ENCODE measurements at regions not wholly inside any gene's neighbourhood (a gene's known extent, or its start where the extent isn't known, plus 50 kb on each side); places are given as distances from the start of the nearest gene placed in this dataset.
"Not testable (repeated sequence)": the region's sequence is repeated elsewhere in the genome, so short reads cannot be mapped to it uniquely, and the experiment has no call there.

- 0 out of 2 replicates have a peak overlapping the region, but pooled peaks have one; percentile 13 for H3K4me3 ChIP-seq
- DNase-seq (ENCODE audit: low read depth, low spot score): peak; percentile 22
- TF ChIP-seq EZH2 (IDR thresholded peaks at IDR 0.05): no peak
- TF ChIP-seq FOXP2 (optimal IDR thresholded peaks at IDR 0.05; ENCODE audit: control extremely low read depth, extremely low read length, insufficient read depth): no peak
- TF ChIP-seq POLR2AphosphoS5 (IDR thresholded peaks at IDR 0.05; ENCODE audit: borderline replicate concordance, low read depth, low read length): no peak
Measured at GRCh38 chr5:164504141-164504772, 998.8 kb downstream of the MAT2B start.

GRCh38 chr5:164505791-164506190 is 1000.4 kb downstream of the MAT2B start:
- no peak overlapping the region for H3K4me3 ChIP-seq
- H3K9me3 ChIP-seq (ENCODE audit: low read depth, low read length): no peaks in the 10 kb centered on the region
- no peak for TF ChIP-seq EZH2 (IDR thresholded peaks at IDR 0.05)
- no peak for TF ChIP-seq FOXP2 (optimal IDR thresholded peaks at IDR 0.05; ENCODE audit: control extremely low read depth, extremely low read length, insufficient read depth)
- TF ChIP-seq POLR2AphosphoS5 (IDR thresholded peaks at IDR 0.05; ENCODE audit: borderline replicate concordance, low read depth, low read length): no peak
- H3K9ac ChIP-seq (ENCODE audit: insufficient read length): no peak overlapping the region
- H3K27ac ChIP-seq: no peak overlapping the region
- no peak for DNase-seq (ENCODE audit: low read depth, low spot score)
- no peaks in the 10 kb centered on the region for H3K36me3 ChIP-seq (ENCODE audit: insufficient read depth, low read length)

More at GRCh38 chr5:164504141-164504772, 998.8 kb downstream of the MAT2B start:
- H3K9me3 ChIP-seq (ENCODE audit: low read depth, low read length): no peaks in the 10 kb centered on the region
- no peaks in the 10 kb centered on the region for H3K36me3 ChIP-seq (ENCODE audit: insufficient read depth, low read length)
- H3K9ac ChIP-seq (ENCODE audit: insufficient read length): no peak overlapping the region
- H3K27ac ChIP-seq: no peak overlapping the region

DNA sequence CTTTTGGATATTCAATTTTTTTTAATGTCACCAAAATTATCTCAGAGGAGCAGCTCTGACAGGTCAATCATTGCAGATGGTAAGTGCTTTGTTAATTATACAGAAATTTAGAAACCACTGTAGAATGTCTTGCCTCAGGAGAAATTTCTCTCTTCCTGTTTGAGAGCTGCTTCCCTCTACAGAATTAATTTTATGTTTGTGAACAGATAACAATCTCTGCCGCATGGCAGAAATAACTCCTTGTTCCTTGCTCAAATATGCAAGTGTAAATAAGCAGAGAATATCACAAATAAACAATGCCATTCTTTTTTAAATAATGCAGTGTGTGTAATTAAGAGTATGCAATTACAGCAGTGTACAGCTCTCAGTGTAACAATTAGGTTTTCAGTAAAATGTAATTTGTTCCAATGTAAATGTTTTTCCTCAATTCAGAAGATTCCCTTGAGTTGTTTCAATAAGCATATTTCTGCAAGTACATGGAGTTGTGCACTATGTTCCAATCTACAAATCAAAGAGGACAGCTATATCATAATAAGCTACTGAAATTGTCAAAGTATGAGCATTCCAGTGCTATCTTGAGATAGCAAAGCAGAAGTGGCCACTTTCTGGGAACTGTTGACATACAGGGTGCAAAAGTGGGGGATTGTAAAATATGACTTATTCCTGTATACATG is 1012.8 kb downstream of the MAT2B start:
- Histone ChIP-seq H3K27ac (no peak overlapping the region), H3K4me3 (no peak overlapping the region), H3K36me3 (ENCODE audit: insufficient read depth, low read length) (no peaks in the 10 kb centered on the region), H3K9ac (ENCODE audit: insufficient read length) (no peak overlapping the region), H3K9me3 (ENCODE audit: low read depth, low read length) (no peaks in the 10 kb centered on the region)
- TF ChIP-seq POLR2AphosphoS5 (IDR thresholded peaks at IDR 0.05; ENCODE audit: borderline replicate concordance, low read depth, low read length) (no peak; the same call in 1 of the 2 replicates), FOXP2 (optimal IDR thresholded peaks at IDR 0.05; ENCODE audit: control extremely low read depth, extremely low read length, insufficient read depth) (no peak), EZH2 (IDR thresholded peaks at IDR 0.05) (no peak)
- DNase-seq (ENCODE audit: low read depth, low spot score): peak; percentile 48

- no peaks in the 10 kb centered on the region for H3K36me3 ChIP-seq (ENCODE audit: insufficient read depth, low read length)
- no peak for DNase-seq (ENCODE audit: low read depth, low spot score)
- no peak overlapping the region for H3K27ac ChIP-seq
- no peaks in the 10 kb centered on the region for H3K9me3 ChIP-seq (ENCODE audit: low read depth, low read length)
- H3K4me3 ChIP-seq: no peak overlapping the region
- H3K9ac ChIP-seq (ENCODE audit: insufficient read length): no peak overlapping the region
- no peak for TF ChIP-seq EZH2 (IDR thresholded peaks at IDR 0.05)
- TF ChIP-seq FOXP2 (optimal IDR thresholded peaks at IDR 0.05; ENCODE audit: control extremely low read depth, extremely low read length, insufficient read depth): no peak
- TF ChIP-seq POLR2AphosphoS5 (IDR thresholded peaks at IDR 0.05; ENCODE audit: borderline replicate concordance, low read depth, low read length): no peak
Measured at GRCh38 chr5:164518741-164519080, 1013.3 kb downstream of the MAT2B start.

DNA sequence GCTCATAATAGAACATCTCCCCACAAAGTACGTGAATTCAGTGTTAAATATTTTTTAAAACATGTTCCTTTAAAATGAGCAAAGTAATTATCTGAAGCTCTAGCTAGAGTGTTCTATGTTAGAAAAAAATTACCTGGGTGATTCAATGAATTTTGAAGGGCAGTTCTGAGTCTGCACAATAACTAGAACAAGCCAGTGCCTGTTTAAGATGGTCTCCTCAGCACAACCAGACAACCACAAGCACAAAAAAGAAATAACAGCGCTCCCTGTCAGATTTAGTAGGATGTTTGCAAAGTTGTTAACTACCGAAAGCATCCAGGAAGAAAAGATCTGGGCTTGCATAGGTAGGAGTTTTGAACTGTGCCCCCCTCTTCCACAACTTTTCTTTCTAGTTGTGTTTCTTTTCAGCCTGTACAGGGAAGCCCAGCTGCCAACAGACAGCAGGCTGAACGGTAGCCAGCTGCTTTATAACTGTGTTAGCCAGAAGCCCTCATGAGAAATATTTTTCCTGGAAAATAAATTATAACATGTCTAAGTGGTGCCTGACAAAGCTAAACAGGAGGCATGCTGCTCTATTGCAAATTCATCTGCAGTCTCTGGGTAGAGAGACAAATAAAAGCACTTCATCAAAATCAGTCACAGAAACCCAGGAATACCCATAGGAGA is 1026.9 kb downstream of the MAT2B start:
- DNase-seq (ENCODE audit: low read depth, low spot score): no peak
- Histone ChIP-seq H3K9ac (ENCODE audit: insufficient read length) (no peak overlapping the region), H3K27ac (no peak overlapping the region), H3K36me3 (ENCODE audit: insufficient read depth, low read length) (no peaks in the 10 kb centered on the region), H3K4me3 (no peak overlapping the region), H3K9me3 (ENCODE audit: low read depth, low read length) (no peaks in the 10 kb centered on the region)
- TF ChIP-seq EZH2 (IDR thresholded peaks at IDR 0.05): no peak

- DNase-seq (ENCODE audit: low read depth, low spot score); H3K36me3 ChIP-seq (ENCODE audit: insufficient read depth, low read length); H3K4me3 ChIP-seq; H3K27ac ChIP-seq; H3K9me3 ChIP-seq (ENCODE audit: low read depth, low read length); H3K9ac ChIP-seq (ENCODE audit: insufficient read length): not testable (repeated sequence)
Measured at GRCh38 chr5:164533426-164533825, 1028.0 kb downstream of the MAT2B start.

- Histone ChIP-seq H3K36me3 (ENCODE audit: insufficient read depth, low read length) (no peaks in the 10 kb centered on the region), H3K27ac (no peak overlapping the region), H3K9ac (ENCODE audit: insufficient read length) (no peak overlapping the region), H3K9me3 (ENCODE audit: low read depth, low read length) (no peaks in the 10 kb centered on the region), H3K4me3 (no peak overlapping the region)
- no peak for DNase-seq (ENCODE audit: low read depth, low spot score)
- TF ChIP-seq FOXP2 (optimal IDR thresholded peaks at IDR 0.05; ENCODE audit: control extremely low read depth, extremely low read length, insufficient read depth) (no peak), POLR2AphosphoS5 (IDR thresholded peaks at IDR 0.05; ENCODE audit: borderline replicate concordance, low read depth, low read length) (no peak), EZH2 (IDR thresholded peaks at IDR 0.05) (no peak)
Measured at GRCh38 chr5:164540174-164540573, 1034.8 kb downstream of the MAT2B start.

GRCh38 chr5:164545507-164545906 is 1040.1 kb downstream of the MAT2B start:
- Histone ChIP-seq H3K36me3 (ENCODE audit: insufficient read depth, low read length) (no peaks in the 10 kb centered on the region), H3K4me3 (no peak overlapping the region), H3K27ac (no peak overlapping the region), H3K9ac (ENCODE audit: insufficient read length) (no peak overlapping the region), H3K9me3 (ENCODE audit: low read depth, low read length) (no peaks in the 10 kb centered on the region)
- no peak for TF ChIP-seq EZH2 (IDR thresholded peaks at IDR 0.05)
- TF ChIP-seq FOXP2 (optimal IDR thresholded peaks at IDR 0.05; ENCODE audit: control extremely low read depth, extremely low read length, insufficient read depth): no peak
- no peak for TF ChIP-seq POLR2AphosphoS5 (IDR thresholded peaks at IDR 0.05; ENCODE audit: borderline replicate concordance, low read depth, low read length)
- no peak for DNase-seq (ENCODE audit: low read depth, low spot score)
